Memory B cell (primary cell): ENCODE measurements at regions not wholly inside any gene's neighbourhood (a gene's known extent, or its start where the extent isn't known, plus 50 kb on each side); places are given as distances from the start of the nearest gene placed in this dataset.
"Not testable (repeated sequence)": the region's sequence is repeated elsewhere in the genome, so short reads cannot be mapped to it uniquely, and the experiment has no call there.

ENCODE experiments used
- ATAC-seq: fragments of 150-1000 bp; cut with Tn5 transposase; 2 replicates; pipeline ENCODE4 v1.10.0; 2021; ENCODE audit warnings: low read depth, mild to moderate bottlenecking, moderate library complexity
- DNase-seq, 2 donors: peaks; one replicate each; pipeline ENCODE4 v3.0.0; 2022; ENCODE audit warnings: low spot score in 2 of 2
- H3K27ac Mint-ChIP-seq: one replicate; pipeline ENCODE4 v1.8.0; 2022; ENCODE audit warnings: mild to moderate bottlenecking, moderate library complexity, mixed read lengths
- H3K27me3 Mint-ChIP-seq: one replicate; pipeline ENCODE4 v1.8.0; 2022; ENCODE audit warnings: mixed read lengths
- H3K36me3 Mint-ChIP-seq: one replicate; pipeline ENCODE4 v1.8.0; 2022; ENCODE audit warnings: mild to moderate bottlenecking, mixed read lengths
- H3K4me1 Mint-ChIP-seq: one replicate; pipeline ENCODE4 v1.8.0; 2022; ENCODE audit warnings: mixed read lengths
- H3K4me3 Mint-ChIP-seq: one replicate; pipeline ENCODE4 v1.8.0; 2022; ENCODE audit warnings: mild to moderate bottlenecking, moderate library complexity, mixed read lengths
- H3K9me3 Mint-ChIP-seq: one replicate; pipeline ENCODE4 v1.8.0; 2022; ENCODE audit warnings: mixed read lengths

- Mint-ChIP-seq H3K27ac (no peak overlapping the region), H3K4me3 (no peak overlapping the region), H3K9me3 (peaks cover 4% of the 10 kb centered on the region), H3K36me3 (no peaks in the 10 kb centered on the region), H3K4me1 (no peaks in the 10 kb centered on the region), H3K27me3 (peaks cover 2% of the 10 kb centered on the region)
- ATAC-seq (no peak), DNase-seq (no peak)
These were observed 324.5 kb upstream of the EPHA4 start for GRCh38 chr2:221896505-221897151.

GRCh38 chr2:221895366-221896121 lies 323.4 kb upstream of the EPHA4 start:
- H3K36me3 Mint-ChIP-seq = no peaks in the 10 kb centered on the region
- H3K4me3 Mint-ChIP-seq = no peak overlapping the region
- no peak overlapping the region for H3K27ac Mint-ChIP-seq
- H3K9me3 Mint-ChIP-seq = peaks cover 2% of the 10 kb centered on the region
- DNase-seq (no peak), ATAC-seq (no peak)
- no peaks in the 10 kb centered on the region for H3K27me3 Mint-ChIP-seq
- no peaks in the 10 kb centered on the region for H3K4me1 Mint-ChIP-seq

DNA sequence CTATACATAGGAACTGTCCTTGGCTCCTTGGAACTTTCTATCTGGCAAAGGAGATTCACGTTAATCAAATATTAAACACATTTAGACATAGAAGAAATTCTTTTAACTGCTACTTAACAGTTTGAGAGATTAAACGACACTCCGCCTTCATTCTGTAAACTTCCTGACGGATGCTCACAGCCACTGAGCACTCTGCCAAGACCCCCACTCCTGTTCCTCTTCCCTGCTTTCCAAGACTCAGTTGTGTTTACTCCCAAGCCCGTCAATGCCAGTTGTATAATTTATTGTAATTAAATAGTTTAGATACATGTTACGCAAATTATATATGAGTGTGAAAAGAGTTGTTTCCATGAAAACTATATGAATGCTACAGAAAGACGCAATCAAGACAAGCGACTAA lies 321.4 kb upstream of the EPHA4 start:
- no peak for ATAC-seq
- Mint-ChIP-seq H3K9me3 (peaks cover 2% of the 10 kb centered on the region), H3K27me3 (no peaks in the 10 kb centered on the region), H3K36me3 (no peaks in the 10 kb centered on the region), H3K4me1 (no peaks in the 10 kb centered on the region), H3K4me3 (no peak overlapping the region), H3K27ac (no peak overlapping the region)
- DNase-seq = no peak

DNA sequence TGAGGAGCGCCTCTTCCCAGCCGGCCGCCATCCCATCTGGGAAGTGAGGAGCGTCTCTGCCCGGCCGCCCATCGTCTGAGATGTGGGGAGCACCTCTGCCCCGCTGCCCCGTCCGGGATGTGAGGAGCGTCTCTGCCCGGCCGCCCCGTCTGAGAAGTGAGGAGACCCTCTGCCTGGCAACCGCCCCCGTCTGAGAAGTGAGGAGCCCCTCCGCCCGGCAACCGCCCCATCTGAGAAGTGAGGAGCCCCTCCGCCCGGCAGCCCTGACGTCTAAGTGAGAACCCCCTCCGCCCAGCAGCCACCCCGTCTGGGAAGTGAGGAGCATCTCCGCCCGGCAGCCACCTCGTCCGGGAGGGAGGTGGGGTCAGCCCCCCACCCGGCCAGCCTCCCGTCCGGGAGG lies 319.9 kb upstream of the EPHA4 start:
- not testable (repeated sequence) for H3K36me3 Mint-ChIP-seq, H3K27me3 Mint-ChIP-seq, ATAC-seq, H3K4me3 Mint-ChIP-seq, DNase-seq, H3K4me1 Mint-ChIP-seq, H3K9me3 Mint-ChIP-seq, H3K27ac Mint-ChIP-seq

- DNase-seq = no peak
- Mint-ChIP-seq H3K4me1 (no peaks in the 10 kb centered on the region), H3K27me3 (peaks cover 2% of the 10 kb centered on the region), H3K9me3 (peaks cover 5% of the 10 kb centered on the region), H3K27ac (no peak overlapping the region), H3K4me3 (no peak overlapping the region), H3K36me3 (no peaks in the 10 kb centered on the region)
- ATAC-seq = no peak
These were observed 311.9 kb upstream of the EPHA4 start for GRCh38 chr2:221883976-221884375.

DNA sequence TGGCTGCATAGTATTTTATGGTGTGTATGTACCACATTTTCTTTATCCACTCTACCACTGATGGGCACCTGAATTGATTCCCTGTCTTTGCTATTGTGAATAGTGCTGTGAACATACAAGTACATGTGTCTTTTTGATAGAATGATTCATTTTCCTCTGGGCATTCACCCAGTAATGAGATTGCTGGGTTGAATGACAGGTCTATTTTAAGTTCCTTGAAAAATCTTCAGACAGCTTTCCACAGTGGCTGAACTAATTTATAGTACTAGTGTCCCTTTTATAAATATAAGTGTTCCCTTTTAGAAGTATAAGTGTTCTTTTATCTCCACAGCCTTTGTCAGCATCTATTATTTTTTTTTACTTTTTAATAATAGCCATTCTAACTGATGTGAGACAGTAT lies 303.9 kb upstream of the EPHA4 start:
- Mint-ChIP-seq H3K27me3 (no peaks in the 10 kb centered on the region), H3K4me1 (no peaks in the 10 kb centered on the region), H3K4me3 (no peak overlapping the region), H3K27ac (no peak overlapping the region), H3K9me3 (no peaks in the 10 kb centered on the region), H3K36me3 (no peaks in the 10 kb centered on the region)
- DNase-seq (no peak), ATAC-seq (no peak)

- Mint-ChIP-seq H3K4me3 (no peak overlapping the region), H3K27me3 (no peaks in the 10 kb centered on the region), H3K36me3 (no peaks in the 10 kb centered on the region), H3K27ac (no peak overlapping the region), H3K4me1 (no peaks in the 10 kb centered on the region), H3K9me3 (peaks cover under 1% of the 10 kb centered on the region)
- DNase-seq (no peak), ATAC-seq (no peak)
These were observed 302.3 kb upstream of the EPHA4 start for GRCh38 chr2:221874444-221874843.

DNA sequence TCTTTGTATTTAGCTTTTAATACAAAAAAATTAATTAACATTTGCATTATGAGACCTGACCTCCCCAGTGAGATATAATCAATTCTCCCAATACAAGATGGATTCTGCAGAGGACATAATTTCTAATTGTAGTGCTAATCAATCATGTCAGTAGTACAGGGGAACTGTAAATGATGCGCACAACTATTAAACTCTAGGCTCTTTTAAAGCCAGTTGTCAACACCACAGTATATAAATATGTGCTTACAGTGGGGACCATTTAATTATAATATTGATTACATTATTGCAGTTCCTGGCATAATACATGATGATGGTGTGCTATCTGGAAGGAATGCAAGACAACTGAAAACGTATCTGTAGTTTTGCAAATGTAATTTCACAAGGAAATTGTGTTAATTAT lies 285.6 kb upstream of the EPHA4 start:
- ATAC-seq (no peak), DNase-seq (no peak)
- Mint-ChIP-seq H3K36me3 (no peaks in the 10 kb centered on the region), H3K4me3 (no peak overlapping the region), H3K4me1 (no peaks in the 10 kb centered on the region), H3K27ac (no peak overlapping the region), H3K9me3 (no peaks in the 10 kb centered on the region), H3K27me3 (no peaks in the 10 kb centered on the region)

DNA sequence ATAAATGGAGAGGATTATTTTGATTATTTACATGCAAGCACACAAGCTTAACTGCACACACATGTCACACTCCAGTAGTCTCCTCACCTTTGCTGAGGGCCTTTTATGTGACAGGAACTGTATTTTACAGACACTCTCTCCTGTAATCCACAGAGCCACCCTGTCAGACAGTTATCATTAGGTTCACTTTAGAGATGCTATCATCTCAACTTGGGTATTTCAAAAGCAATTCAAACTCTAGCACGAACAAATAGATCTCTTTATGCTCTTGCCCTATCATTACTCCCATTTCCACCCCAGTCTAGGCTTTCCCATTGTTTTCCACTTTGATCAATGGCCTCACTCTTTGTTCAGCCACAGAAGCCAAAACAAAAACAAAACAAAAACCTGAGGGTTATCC lies 281.2 kb upstream of the EPHA4 start:
- Mint-ChIP-seq H3K4me1 (no peaks in the 10 kb centered on the region), H3K4me3 (no peak overlapping the region), H3K9me3 (no peaks in the 10 kb centered on the region), H3K27me3 (peaks cover 3% of the 10 kb centered on the region), H3K27ac (no peak overlapping the region), H3K36me3 (no peaks in the 10 kb centered on the region)
- DNase-seq (no peak), ATAC-seq (no peak)

DNA sequence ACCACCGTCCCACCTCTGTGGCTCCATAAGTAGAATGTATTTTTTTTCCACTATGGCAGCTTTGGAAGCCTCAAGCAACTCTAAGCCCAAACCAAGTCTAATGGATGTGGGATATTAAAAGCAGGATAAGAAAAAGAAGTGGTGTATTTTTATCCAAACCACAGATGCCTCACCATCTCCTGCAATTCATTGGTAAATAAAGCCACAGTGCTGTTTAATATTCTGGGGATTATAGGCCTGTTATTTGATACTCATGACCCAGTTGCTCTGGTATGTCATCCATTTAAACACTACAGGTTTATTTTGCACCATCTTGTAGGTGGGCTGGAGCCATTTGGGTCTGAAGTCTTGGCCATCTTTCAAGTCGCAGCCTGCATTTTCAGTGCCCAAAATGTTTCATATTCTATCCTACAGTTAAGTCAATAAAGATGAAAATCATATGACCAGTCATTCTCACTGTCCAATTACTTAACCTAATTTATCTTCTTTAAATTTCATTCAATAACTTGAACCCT lies 279.5 kb upstream of the EPHA4 start:
- ATAC-seq (no peak), DNase-seq (no peak)
- H3K9me3 Mint-ChIP-seq = no peaks in the 10 kb centered on the region
- peaks cover 3% of the 10 kb centered on the region for H3K27me3 Mint-ChIP-seq
- H3K4me3 Mint-ChIP-seq = no peak overlapping the region
- H3K36me3 Mint-ChIP-seq = no peaks in the 10 kb centered on the region
- no peaks in the 10 kb centered on the region for H3K4me1 Mint-ChIP-seq
- H3K27ac Mint-ChIP-seq = no peak overlapping the region

DNA sequence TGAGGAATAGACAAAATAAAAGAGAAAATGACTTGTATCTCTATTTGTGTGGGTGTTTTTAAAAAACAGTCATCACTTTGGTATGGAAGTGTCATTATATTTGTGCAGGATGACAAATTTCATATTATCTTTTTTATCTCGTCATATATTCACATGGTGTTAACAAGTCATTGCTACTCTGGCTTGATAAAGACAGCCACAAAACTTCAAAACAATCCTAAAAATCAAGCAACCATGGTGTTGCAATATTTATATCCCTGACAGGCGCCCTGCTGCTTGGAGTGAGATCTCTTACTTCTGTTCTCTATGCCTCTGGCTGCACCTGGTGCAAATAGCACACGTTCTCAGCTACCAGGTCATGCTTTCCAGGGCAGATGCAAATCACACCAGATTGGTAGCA lies 278.0 kb upstream of the EPHA4 start:
- Mint-ChIP-seq H3K4me3 (no peak overlapping the region), H3K27ac (no peak overlapping the region)

DNA sequence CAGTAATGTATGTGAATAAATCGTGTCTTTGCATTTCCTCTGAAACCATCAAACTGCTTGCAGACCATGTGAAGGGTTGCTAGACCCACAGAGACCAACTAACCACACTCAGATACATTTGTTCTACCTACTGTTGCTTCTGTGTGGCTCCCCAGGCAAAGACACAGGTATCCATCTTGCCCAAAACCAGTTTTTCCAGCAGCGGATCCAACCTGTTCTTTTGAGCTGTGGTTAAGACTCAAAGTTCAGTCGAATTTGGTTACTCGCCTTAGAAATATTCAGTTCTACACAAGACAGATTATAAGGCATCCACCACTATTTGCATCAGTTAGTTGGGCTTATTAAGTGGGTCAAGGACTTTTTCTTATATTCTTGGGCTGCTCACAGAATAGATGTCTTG lies 276.2 kb upstream of the EPHA4 start:
- ATAC-seq (no peak), DNase-seq (no peak)
- Mint-ChIP-seq H3K36me3 (no peaks in the 10 kb centered on the region), H3K4me3 (no peak overlapping the region), H3K9me3 (no peaks in the 10 kb centered on the region), H3K4me1 (no peaks in the 10 kb centered on the region), H3K27me3 (peaks cover 3% of the 10 kb centered on the region), H3K27ac (no peak overlapping the region)

More for the DNA sequence above, 278.0 kb upstream of the EPHA4 start:
- Mint-ChIP-seq H3K36me3 (no peaks in the 10 kb centered on the region), H3K4me1 (no peaks in the 10 kb centered on the region), H3K27me3 (peaks cover 3% of the 10 kb centered on the region), H3K9me3 (no peaks in the 10 kb centered on the region)
- DNase-seq (no peak), ATAC-seq (no peak)

- Mint-ChIP-seq H3K27ac (no peak overlapping the region), H3K27me3 (no peaks in the 10 kb centered on the region), H3K36me3 (no peaks in the 10 kb centered on the region), H3K9me3 (no peaks in the 10 kb centered on the region), H3K4me3 (no peak overlapping the region), H3K4me1 (no peaks in the 10 kb centered on the region)
- no peak for DNase-seq
- ATAC-seq = no peak
These were observed 272.9 kb upstream of the EPHA4 start for GRCh38 chr2:221845021-221845365.

GRCh38 chr2:221844212-221845020 lies 272.3 kb upstream of the EPHA4 start:
- Mint-ChIP-seq H3K4me1 (no peaks in the 10 kb centered on the region), H3K27ac (no peak overlapping the region), H3K27me3 (no peaks in the 10 kb centered on the region), H3K9me3 (no peaks in the 10 kb centered on the region), H3K4me3 (no peak overlapping the region), H3K36me3 (no peaks in the 10 kb centered on the region)
- no peak for ATAC-seq
- DNase-seq = no peak
